HepG2 (cell line): ENCODE measurements at regions not wholly inside any gene's neighbourhood (a gene's known extent, or its start where the extent isn't known, plus 50 kb on each side); places are given as distances from the start of the nearest gene placed in this dataset.

ENCODE experiments used
- FUBP1 ChIP-seq: sonication (generic); formaldehyde crosslinking; IDR thresholded peaks from 2 replicates; pipeline ENCODE4 v1.5.1; 2020; ENCODE audit warnings: missing genetic modification reagents, mild to moderate bottlenecking, borderline replicate concordance
- REST ChIP-seq, 2 experiments: IDR thresholded peaks; 2 replicates each; pipeline ENCODE4 v1.6.1; 2011 to 2012; ENCODE audit warnings: low read length in 2 of 2, borderline replicate concordance in 1 of 2, low read depth in 1 of 2, mild to moderate bottlenecking in 1 of 2, moderate library complexity in 1 of 2
- ZBTB8A ChIP-seq: sonication (generic); formaldehyde crosslinking; IDR thresholded peaks from 2 replicates; pipeline ENCODE4 v1.4.0; 2020; ENCODE audit warnings: mild to moderate bottlenecking, low read depth, missing genetic modification reagents, borderline replicate concordance
- ZGPAT ChIP-seq: IDR thresholded peaks from 2 replicates; pipeline ENCODE4 v1.6.1; 2016; ENCODE audit warnings: mild to moderate bottlenecking

- no peak for TF ChIP-seq REST (IDR thresholded peaks at IDR 0.05; ENCODE audit: borderline replicate concordance in 1 of 2, low read depth in 1 of 2, low read length in 2 of 2)
- no peak for TF ChIP-seq ZGPAT (CRISPR knock-in tag)
- TF ChIP-seq FUBP1 (CRISPR knock-in tag), result no peak
- TF ChIP-seq ZBTB8A (CRISPR knock-in tag), result no peak
Observed at GRCh38 chr13:90187478-90188350, 1159.8 kb upstream of the MIR17HG start (continued).
